ENCODE measurements at regions not wholly inside any gene's neighbourhood (a gene's known extent, or its start where the extent isn't known, plus 50 kb on each side); places are given as distances from the start of the nearest gene placed in this dataset.

DNA sequence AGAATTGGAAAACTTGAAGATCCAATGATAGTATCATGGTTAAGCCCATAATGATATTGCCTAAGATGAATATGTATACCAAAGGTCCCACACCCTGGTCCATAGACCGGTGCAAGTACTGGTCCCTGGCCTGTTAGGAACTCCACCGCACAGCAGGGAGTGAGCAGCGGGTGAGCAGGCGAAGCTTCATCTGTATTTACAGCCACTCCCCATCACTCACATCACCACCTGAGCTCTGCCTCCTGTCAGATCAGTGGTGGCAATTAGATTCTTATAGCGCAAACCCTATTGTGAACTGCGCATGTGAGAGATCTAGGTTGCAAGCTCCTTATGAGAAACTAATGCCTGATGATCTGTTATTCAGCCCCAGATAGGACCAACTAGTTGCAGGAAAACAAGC lies 402.4 kb downstream of the EPHA4 start:
- no peak for DNase-seq (ENCODE audit: low read depth in 1 of 2, low spot score in 1 of 2)

DNA sequence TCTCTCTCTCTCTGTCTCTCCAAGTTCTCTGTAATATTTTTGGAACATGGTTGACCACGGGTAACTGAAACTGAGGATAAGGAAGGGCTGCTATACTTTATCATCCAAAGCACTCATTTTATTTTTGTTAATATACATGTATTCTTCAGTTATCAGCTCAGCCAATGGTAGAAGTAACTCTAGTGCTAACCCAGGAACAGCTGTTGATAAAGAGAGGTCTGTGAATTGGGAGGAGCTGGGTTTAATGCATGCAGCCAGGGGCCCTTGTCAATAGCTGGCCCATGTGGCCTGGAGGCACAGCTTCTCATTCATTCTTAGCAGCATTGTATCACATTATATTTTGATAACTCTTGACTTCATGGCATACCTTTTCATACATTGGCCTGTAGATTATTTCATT lies 401.6 kb downstream of the EPHA4 start:
- no peak for DNase-seq (ENCODE audit: low read depth in 1 of 2, low spot score in 1 of 2)

GRCh38 chr2:221176667-221177066 lies 395.4 kb downstream of the EPHA4 start:
- no peak for DNase-seq (ENCODE audit: low read depth in 1 of 2, low spot score in 1 of 2)

- DNase-seq (ENCODE audit: low read depth in 1 of 2, low spot score in 1 of 2): no peak
These were observed 394.0 kb downstream of the EPHA4 start for GRCh38 chr2:221178139-221178538.

DNA sequence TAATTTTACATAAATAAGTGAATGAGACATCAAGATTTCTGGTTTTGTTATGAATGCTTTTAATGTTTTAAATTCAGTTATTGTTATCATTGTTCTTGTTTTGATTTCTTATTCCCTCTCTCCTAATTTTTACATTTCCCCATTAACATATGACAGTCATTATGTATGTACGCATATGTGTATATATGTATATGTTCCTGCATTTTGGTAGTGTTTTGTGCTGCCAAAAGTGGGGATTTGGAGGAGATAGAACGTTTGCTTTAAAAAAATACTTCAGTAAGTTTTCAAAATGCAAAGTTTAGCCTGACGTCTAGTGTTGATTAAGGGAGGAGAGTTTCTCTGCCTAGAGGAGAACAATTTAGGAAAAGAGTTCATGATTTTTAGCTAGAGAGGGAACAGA lies 385.2 kb downstream of the EPHA4 start:
- no peak for DNase-seq (ENCODE audit: low read depth in 1 of 2, low spot score in 1 of 2)

GRCh38 chr2:221189431-221190067 lies 382.6 kb downstream of the EPHA4 start:
- DNase-seq (ENCODE audit: low read depth in 1 of 2, low spot score in 1 of 2): no peak

DNA sequence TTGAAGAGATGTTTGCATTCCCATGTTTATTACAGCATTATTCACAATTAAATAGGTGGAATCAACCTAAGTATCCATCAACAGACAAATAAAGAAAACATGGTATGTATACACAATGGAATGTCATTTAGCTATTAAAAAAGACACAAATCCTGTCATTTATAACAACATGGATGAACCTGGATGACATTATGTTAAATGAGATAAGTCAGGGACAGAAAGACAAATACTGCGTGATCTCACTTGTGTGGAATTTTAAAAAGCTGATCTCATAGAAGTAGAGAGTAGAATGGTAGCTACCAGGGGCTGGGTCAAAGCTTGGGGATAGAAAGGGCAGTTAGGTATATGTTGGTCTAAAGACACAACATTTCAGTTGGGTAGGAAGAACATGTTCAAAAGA lies 376.3 kb downstream of the EPHA4 start:
- DNase-seq (ENCODE audit: low read depth in 1 of 2, low spot score in 1 of 2): no peak

- DNase-seq (ENCODE audit: low read depth in 1 of 2, low spot score in 1 of 2): no peak
These were observed 374.8 kb downstream of the EPHA4 start for GRCh38 chr2:221197225-221197856.

DNA sequence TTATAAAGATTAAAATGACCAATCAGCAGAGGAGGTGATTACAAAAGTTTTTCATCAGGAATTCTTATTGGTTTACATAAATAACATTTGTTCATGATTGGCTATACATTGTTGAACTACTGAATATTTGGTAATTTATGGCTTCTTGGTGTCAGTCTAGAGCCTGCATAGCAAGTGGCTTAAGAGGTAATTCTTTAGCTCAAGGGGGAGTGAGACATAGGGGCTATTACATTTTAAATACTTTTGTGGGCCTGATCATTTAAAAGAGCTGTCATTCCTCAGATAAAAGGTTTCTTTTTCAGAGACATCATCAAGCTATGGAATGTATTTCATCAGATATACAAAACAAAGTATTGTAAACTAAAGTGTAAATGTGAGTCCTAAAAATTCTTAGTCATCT lies 373.8 kb downstream of the EPHA4 start:
- no peak for DNase-seq (ENCODE audit: low read depth in 1 of 2, low spot score in 1 of 2)

DNA sequence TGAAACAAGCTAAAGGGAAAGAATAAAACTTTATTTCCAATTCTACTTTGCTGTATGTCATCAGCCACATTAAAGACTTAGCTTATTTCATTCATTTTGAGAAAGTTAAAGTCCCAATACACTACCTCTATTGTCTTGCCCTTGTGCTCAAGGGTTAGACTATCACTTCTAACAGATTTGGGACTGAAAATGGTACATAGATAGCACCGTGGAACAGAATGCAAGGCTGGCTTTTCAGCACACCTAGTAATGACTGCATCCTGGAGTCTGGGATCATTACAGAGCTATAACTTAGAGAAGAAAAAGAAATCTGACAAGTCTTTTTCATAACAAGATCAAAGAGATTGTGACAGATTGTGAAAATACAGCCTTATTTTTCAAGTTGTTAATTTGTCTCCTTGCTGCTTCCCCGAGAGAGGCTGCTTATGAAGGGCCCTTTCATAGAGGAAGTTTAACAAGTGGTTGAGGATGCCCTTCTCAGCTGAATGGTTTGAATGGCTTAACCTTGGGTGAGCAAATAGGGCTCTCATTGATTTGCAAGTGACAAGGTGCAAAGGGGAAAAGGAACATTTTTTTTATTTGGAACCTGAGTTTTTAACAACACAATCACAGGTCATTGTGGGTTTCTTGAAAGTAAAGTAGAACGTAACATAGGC lies 371.8 kb downstream of the EPHA4 start:
- DNase-seq (ENCODE audit: low read depth in 1 of 2, low spot score in 1 of 2): no peak

DNA sequence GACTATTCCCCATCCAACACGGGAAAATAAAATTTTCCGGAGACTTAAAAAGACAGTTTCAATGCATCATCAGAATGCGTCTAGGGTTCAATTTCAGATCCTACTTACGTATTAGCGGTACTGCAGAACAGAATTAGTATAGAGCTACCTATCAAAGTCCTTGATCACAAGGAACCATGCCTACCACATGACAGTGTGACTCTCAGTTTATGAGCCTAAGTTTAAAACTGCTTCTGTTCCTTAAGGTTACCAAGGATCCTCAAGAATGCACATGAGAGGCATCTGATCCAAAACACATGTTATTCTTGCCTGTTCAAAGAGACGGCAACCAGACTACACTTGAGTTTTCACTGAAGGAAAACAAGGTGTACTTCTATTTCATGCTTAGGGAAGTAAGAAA lies 369.7 kb downstream of the EPHA4 start:
- DNase-seq (ENCODE audit: low read depth in 1 of 2, low spot score in 1 of 2): no peak

- no peak for DNase-seq (ENCODE audit: low read depth in 1 of 2, low spot score in 1 of 2)
These were observed 369.0 kb downstream of the EPHA4 start for GRCh38 chr2:221203125-221203524.

DNA sequence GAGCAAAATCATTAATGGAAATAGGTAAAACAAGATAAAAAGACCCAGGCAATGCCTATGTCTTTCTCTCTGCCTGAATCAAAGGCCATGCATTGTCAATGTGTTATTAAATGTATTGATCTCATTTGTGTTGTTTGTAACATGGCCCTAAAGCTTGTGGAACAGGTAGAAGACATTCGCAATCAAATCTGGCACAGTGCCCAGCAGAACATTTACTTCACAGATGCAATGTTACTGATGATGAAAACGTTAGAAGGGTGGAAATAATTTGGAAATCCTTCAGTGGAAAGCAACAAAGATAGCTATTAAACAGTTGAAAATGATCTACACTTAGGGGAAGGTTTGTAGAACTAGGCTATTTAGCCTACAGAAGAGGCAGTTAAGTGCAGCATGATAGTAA lies 368.2 kb downstream of the EPHA4 start:
- no peak for DNase-seq (ENCODE audit: low read depth in 1 of 2, low spot score in 1 of 2)

GRCh38 chr2:221204699-221205098 lies 367.4 kb downstream of the EPHA4 start:
- DNase-seq (ENCODE audit: low read depth in 1 of 2, low spot score in 1 of 2): no peak

GRCh38 chr2:221205103-221205673 lies 366.9 kb downstream of the EPHA4 start:
- DNase-seq (ENCODE audit: low read depth in 1 of 2, low spot score in 1 of 2): no peak

GRCh38 chr2:221210686-221211085 lies 361.4 kb downstream of the EPHA4 start:
- no peak for DNase-seq (ENCODE audit: low read depth in 1 of 2, low spot score in 1 of 2)

GRCh38 chr2:221211653-221212052 lies 360.5 kb downstream of the EPHA4 start:
- no peak for DNase-seq (ENCODE audit: low read depth in 1 of 2, low spot score in 1 of 2)

DNA sequence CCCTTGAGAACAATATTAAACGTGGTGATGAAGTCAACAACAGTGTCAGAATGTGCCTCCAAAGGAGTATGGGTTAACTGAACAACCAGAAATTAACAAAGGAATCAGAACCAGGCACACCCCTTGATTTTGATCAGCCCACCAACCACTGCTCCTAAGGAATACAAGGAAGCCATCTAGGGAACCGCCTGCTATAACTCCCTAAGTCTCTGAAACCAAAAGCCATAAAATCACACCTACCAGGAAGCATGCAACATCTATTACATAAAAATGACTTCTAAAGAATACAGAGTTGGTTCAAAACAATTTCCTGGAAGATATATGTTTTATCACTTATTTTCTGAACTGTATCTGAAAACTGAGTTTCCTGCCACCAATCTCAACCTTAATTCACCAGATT lies 360.0 kb downstream of the EPHA4 start:
- no peak for DNase-seq (ENCODE audit: low read depth in 1 of 2, low spot score in 1 of 2)

GRCh38 chr2:221215487-221215886 lies 356.6 kb downstream of the EPHA4 start:
- DNase-seq (ENCODE audit: low read depth in 1 of 2, low spot score in 1 of 2): no peak

- DNase-seq (ENCODE audit: low read depth in 1 of 2, low spot score in 1 of 2): no peak
These were observed 355.5 kb downstream of the EPHA4 start for GRCh38 chr2:221216636-221217035.

GRCh38 chr2:221225752-221226151 lies 346.4 kb downstream of the EPHA4 start:
- no peak for DNase-seq (ENCODE audit: low read depth in 1 of 2, low spot score in 1 of 2)

DNA sequence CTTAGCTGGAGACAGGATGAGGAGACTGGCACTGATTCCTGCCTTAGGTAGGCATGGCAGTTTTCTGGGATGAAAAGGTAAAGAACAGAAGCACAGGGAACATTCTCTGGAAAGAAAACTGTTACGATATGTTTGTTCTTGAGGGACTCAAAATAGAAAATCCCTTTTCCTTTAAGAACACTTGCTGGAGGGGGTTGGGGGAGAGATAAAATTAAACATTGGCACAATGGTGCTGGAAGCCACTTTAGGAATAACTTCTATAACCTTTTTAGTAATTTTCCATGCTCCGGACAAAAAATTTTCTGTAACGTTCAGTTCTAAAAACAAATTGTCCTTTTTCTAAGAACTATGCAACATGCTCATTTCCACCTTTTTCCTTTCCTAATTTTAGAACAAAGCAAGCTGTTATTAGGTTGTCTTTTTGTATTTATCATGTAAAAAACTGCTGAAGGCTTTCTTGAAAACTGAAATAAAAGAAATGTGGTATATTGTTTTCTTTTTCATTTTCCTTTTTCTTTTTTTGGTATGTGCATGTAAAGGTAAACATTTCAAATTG lies 343.8 kb downstream of the EPHA4 start:
- DNase-seq (ENCODE audit: low read depth in 1 of 2, low spot score in 1 of 2): no peak

Data from activated CD4-positive, alpha-beta T cell treated with anti-CD3 and anti-CD28 coated beads, Interleukin-2, amount 50 U/mL, for 24 hours (primary cell).